ENCODE measurements at regions not wholly inside any gene's neighbourhood (a gene's known extent, or its start where the extent isn't known, plus 50 kb on each side); places are given as distances from the start of the nearest gene placed in this dataset.

GRCh38 chr1:217311766-217312165 is 319.1 kb downstream of the GPATCH2 start:
- TF ChIP-seq POLR2A (IDR thresholded peaks at IDR 0.05; ENCODE audit: low read depth, low read length) (no peak), TAF1 (IDR thresholded peaks at IDR 0.05; ENCODE audit: borderline replicate concordance, low read depth, low read length) (no peak)

Data from GM12892 (cell line).